B cell (primary cell): ENCODE measurements at regions not wholly inside any gene's neighbourhood (a gene's known extent, or its start where the extent isn't known, plus 50 kb on each side); places are given as distances from the start of the nearest gene placed in this dataset.

Experiments used
- ATAC-seq: fragments of 200-7000 bp; cut with Tn5 transposase; one replicate; pipeline ENCODE4 v1.10.0; 2021; ENCODE audit warnings: low read depth, mild to moderate bottlenecking, moderate number of reproducible peaks, moderate library complexity
- CTCF ChIA-PET: fragments of 350-600 bp; sonication (Branson Sonifier 250); formaldehyde crosslinking; loops from one replicate; lab custom pipeline; 2021; ENCODE audit warnings: antibody characterized with exemption, inconsistent platforms; lab: Charles Lee
- POLR2A ChIA-PET: fragments of 350-600 bp; sonication (Branson Sonifier 250); formaldehyde crosslinking; loops from one replicate; lab custom pipeline; 2021; ENCODE audit warnings: antibody characterized with exemption; lab: Charles Lee
- DNase-seq: peaks from one replicate; pipeline ENCODE4 v3.0.0; 2013
- H2AFZ ChIP-seq: 2 replicates; pipeline ENCODE4 v1.6.1; 2012; ENCODE audit warnings: mild to moderate bottlenecking, low read depth, low read length; ENCODE audit not compliant: insufficient read depth, poor library complexity, severe bottlenecking
- H3K27ac ChIP-seq, 2 donors: 1 replicate in 1 of 2; 2 replicates in 1 of 2; pipeline ENCODE4 v1.5.1; 2012 to 2013; ENCODE audit warnings: low read length in 2 of 2, mild to moderate bottlenecking in 2 of 2, moderate library complexity in 1 of 2
- H3K27me3 ChIP-seq, 4 experiments: fragments of 200-600 bp in 1 of 4; sonication (generic) in 1 of 4; replicated peaks in 1 of 4; 1 replicate in 2 of 4; 2 replicates in 2 of 4; pipeline versions ENCODE4 v1.6.1 to v1.7.0; 2013 to 2016; ENCODE audit warnings: low read length in 3 of 4, mild to moderate bottlenecking in 2 of 4, mixed read lengths in 1 of 4, moderate library complexity in 1 of 4; ENCODE audit not compliant: insufficient read depth in 4 of 4, control insufficient read depth in 3 of 4; ENCODE audit errors: control extremely low read depth in 1 of 4
- H3K36me3 ChIP-seq, 2 experiments: replicated peaks in 1 of 2; 1 replicate in 1 of 2; 2 replicates in 1 of 2; pipeline versions ENCODE4 v1.6.1 to v1.7.1; 2013; ENCODE audit warnings: low read length in 1 of 2; ENCODE audit not compliant: insufficient read depth in 2 of 2, control insufficient read depth in 1 of 2; ENCODE audit errors: control extremely low read depth in 1 of 2, extremely low read depth in 1 of 2
- H3K4me1 ChIP-seq, 2 donors: fragments of 200-600 bp in 1 of 2; sonication (generic) in 1 of 2; 1 replicate in 1 of 2; 2 replicates in 1 of 2; pipeline versions ENCODE4 v1.5.1 to v1.6.1; 2013 to 2017; ENCODE audit warnings: low read length in 2 of 2; ENCODE audit not compliant: control insufficient read depth in 2 of 2, insufficient read depth in 2 of 2
- H3K4me2 ChIP-seq: replicated peaks from 2 replicates; pipeline ENCODE3; 2012; ENCODE audit warnings: mild to moderate bottlenecking, low read depth, low read length; ENCODE audit not compliant: poor library complexity, severe bottlenecking
- H3K4me3 ChIP-seq, 5 experiments: fragments of 200-600 bp in 1 of 5; sonication (generic) in 1 of 5; 1 replicate in 3 of 5; 2 replicates in 2 of 5; pipeline versions ENCODE4 v1.5.1 to v1.7.0; 2011 to 2016; ENCODE audit warnings: low read length in 4 of 5, mild to moderate bottlenecking in 4 of 5, low read depth in 2 of 5, control low read depth in 1 of 5, moderate library complexity in 1 of 5; ENCODE audit not compliant: insufficient read depth in 1 of 5; ENCODE audit errors: control extremely low read depth in 1 of 5, extremely low read depth in 1 of 5
- H3K79me2 ChIP-seq: fragments of 200-600 bp; sonication (generic); one replicate; pipeline ENCODE4 v1.6.0; 2016; ENCODE audit warnings: low read length; ENCODE audit not compliant: control insufficient read depth, insufficient read depth
- H3K9ac ChIP-seq: fragments of 200-600 bp; sonication (generic); 2 replicates; pipeline ENCODE4 v1.6.1; 2017; ENCODE audit warnings: mild to moderate bottlenecking, low read length, moderate library complexity
- H3K9me3 ChIP-seq, 3 donors: one replicate each; pipeline versions ENCODE4 v1.6.1 to v1.7.1; 2013; ENCODE audit warnings: low read length in 2 of 3; ENCODE audit not compliant: control insufficient read depth in 2 of 3, insufficient read depth in 1 of 3; ENCODE audit errors: control extremely low read depth in 1 of 3
- H4K20me1 ChIP-seq: 2 replicates; pipeline ENCODE4 v1.6.0; 2012; ENCODE audit warnings: mild to moderate bottlenecking, low read length; ENCODE audit not compliant: insufficient read depth, control insufficient read depth, poor library complexity, severe bottlenecking
- H3K27ac Mint-ChIP-seq: one replicate; pipeline ENCODE4 v1.8.0; 2021; ENCODE audit warnings: mixed read lengths
- H3K27me3 Mint-ChIP-seq: one replicate; pipeline ENCODE4 v1.8.0; 2021; ENCODE audit warnings: mixed read lengths
- H3K4me1 Mint-ChIP-seq: one replicate; pipeline ENCODE4 v1.8.0; 2021; ENCODE audit warnings: mixed read lengths
- H3K4me3 Mint-ChIP-seq: one replicate; pipeline ENCODE4 v1.8.0; 2021; ENCODE audit warnings: mixed read lengths
- H3K9me3 Mint-ChIP-seq: one replicate; pipeline ENCODE4 v1.8.0; 2022; ENCODE audit warnings: mixed read lengths; ENCODE audit not compliant: insufficient read depth
- CTCF ChIP-seq: fragments of 200-600 bp; IDR thresholded peaks from one replicate; pipeline ENCODE4 v1.8.0; 2022; ENCODE audit warnings: antibody characterized with exemption, mild to moderate bottlenecking
- EZH2 ChIP-seq: IDR thresholded peaks from 2 replicates; pipeline ENCODE4 v1.6.1; 2012; ENCODE audit warnings: borderline replicate concordance, low read depth, mild to moderate bottlenecking, moderate library complexity, low read length; ENCODE audit not compliant: insufficient read depth, poor library complexity, severe bottlenecking
- WGBS: methylation state at CpG from one replicate; pipeline ENCODE4 v1.1.5; 2013; ENCODE audit warnings: missing lambda C conversion rate; ENCODE audit not compliant: insufficient coverage; 5-methylcytosine and 5-hydroxymethylcytosine counted together
- intact Hi-C: fragments of 100-400 bp; cut with micrococcal nuclease; formaldehyde crosslinking; loops from one replicate; pipeline ENCODE4 v1.10.0; 2022

DNA sequence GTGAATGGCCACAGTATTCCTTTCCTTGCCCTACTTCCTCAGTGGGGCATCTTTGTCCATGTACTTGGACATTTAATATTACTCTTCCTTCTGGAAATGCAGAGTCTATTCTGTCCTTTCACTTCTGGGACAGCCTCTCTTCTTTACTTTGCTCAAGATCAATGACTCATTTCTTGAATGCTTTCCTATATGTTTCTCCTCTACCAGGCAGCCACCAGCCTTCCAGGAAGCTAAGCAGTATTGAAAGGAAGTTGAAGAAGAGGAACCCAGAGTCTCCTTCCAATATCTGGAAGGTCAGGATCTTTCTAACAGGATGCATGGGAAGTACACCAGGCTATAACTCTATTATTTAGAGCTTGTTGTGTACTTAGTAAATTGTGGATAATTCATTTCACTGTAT, 182.8 kb downstream of the CD47 start:
- Histone ChIP-seq H3K36me3 (no peaks in the 10 kb centered on the region), H3K4me2 (no peak overlapping the region), H4K20me1 (no peaks in the 10 kb centered on the region), H3K4me1 (peaks cover 0 to 3% of the 10 kb centered on the region in 2 donors), H3K4me3 (no peak overlapping the region), H2AFZ (no peak overlapping the region), H3K79me2 (no peaks in the 10 kb centered on the region), H3K27ac (no peak overlapping the region), H3K27me3 (peaks cover 0 to 4% (median 0%) of the 10 kb centered on the region in 4 experiments), H3K9ac (no peak overlapping the region), H3K9me3 (no peaks in the 10 kb centered on the region)
- no peak for ATAC-seq
- Mint-ChIP-seq H3K27me3 (peaks cover 9% of the 10 kb centered on the region), H3K4me1 (peaks cover 2% of the 10 kb centered on the region), H3K27ac (no peak overlapping the region), H3K9me3 (no peaks in the 10 kb centered on the region), H3K4me3 (no peak overlapping the region)
- intact Hi-C loops: no loop called here
- no peak for DNase-seq
- POLR2A ChIA-PET: no interaction called here
- CTCF ChIA-PET: no interaction called here
- TF ChIP-seq CTCF (no peak), EZH2 (no peak)

GRCh38 chr3:107904536-107905066, 186.2 kb downstream of the CD47 start:
- peaks cover 0 to 4% (median 2%) of the 10 kb centered on the region in 4 experiments for H3K27me3 ChIP-seq
- DNase-seq (no peak), ATAC-seq (no peak)
- no peaks in the 10 kb centered on the region for H3K79me2 ChIP-seq
- no peak overlapping the region for H3K4me3 ChIP-seq
- POLR2A ChIA-PET: no interaction called here
- no peak overlapping the region for H3K9ac ChIP-seq
- H3K36me3 ChIP-seq: no peaks in the 10 kb centered on the region
- H3K27ac ChIP-seq: no peak overlapping the region
- H3K4me3 Mint-ChIP-seq: no peak overlapping the region
- no peaks in the 10 kb centered on the region for H3K4me1 ChIP-seq
- no peaks in the 10 kb centered on the region for H4K20me1 ChIP-seq
- peaks cover 24% of the 10 kb centered on the region for H3K27me3 Mint-ChIP-seq
- no peak overlapping the region for H3K4me2 ChIP-seq
- H2AFZ ChIP-seq: no peak overlapping the region
- no peaks in the 10 kb centered on the region for H3K9me3 ChIP-seq
- TF ChIP-seq EZH2 (no peak), CTCF (no peak)
- CTCF ChIA-PET: interaction anchor here (1.3 kb wide), 1 partner anchor 23 kb away, joined by 4 read pairs; no protein-coding TSS in a partner anchor
- no peaks in the 10 kb centered on the region for H3K4me1 Mint-ChIP-seq
- no peaks in the 10 kb centered on the region for H3K9me3 Mint-ChIP-seq
- WGBS: 100% methylated on average over 4 of the region's 6 CpGs
- no peak overlapping the region for H3K27ac Mint-ChIP-seq
- intact Hi-C loops: no loop called here
